Stomach (tissue), 4 donors: ENCODE measurements at regions not wholly inside any gene's neighbourhood (a gene's known extent, or its start where the extent isn't known, plus 50 kb on each side); places are given as distances from the start of the nearest gene placed in this dataset.

Experiments
- CTCF ChIP-seq, 7 experiments: fragments of 450-650 bp in 4 of 7; fragments of 200-600 bp in 3 of 7; sonication (generic) in 3 of 7; IDR thresholded peaks; one replicate each; pipeline ENCODE4 v1.5.1; 2016 to 2019; ENCODE audit warnings: antibody characterized with exemption in 7 of 7, control low read depth in 2 of 7, mild to moderate bottlenecking in 1 of 7
- POLR2A ChIP-seq, 4 donors: fragments of 450-650 bp; IDR thresholded peaks; one replicate each; pipeline ENCODE4 v1.6.1; 2016; ENCODE audit warnings: antibody characterized with exemption in 4 of 4, control low read depth in 2 of 4, mild to moderate bottlenecking in 1 of 4, moderate library complexity in 1 of 4
- POLR2AphosphoS5 ChIP-seq, 3 donors: sonication (generic); formaldehyde crosslinking; IDR thresholded peaks; one replicate each; pipeline ENCODE4 v1.6.1; 2016; ENCODE audit warnings: antibody characterized with exemption in 3 of 3

- TF ChIP-seq POLR2AphosphoS5 (IDR thresholded peaks at IDR 0.05) (no peak), CTCF (IDR thresholded peaks at IDR 0.05) (no peak), POLR2A (IDR thresholded peaks at IDR 0.05) (no peak)
These were observed 168.8 kb upstream of the VEPH1 start for GRCh38 chr3:157672061-157672460.
